Endothelial cell of umbilical vein (primary cell): ENCODE measurements at regions not wholly inside any gene's neighbourhood (a gene's known extent, or its start where the extent isn't known, plus 50 kb on each side); places are given as distances from the start of the nearest gene placed in this dataset.

ENCODE experiments used
- BruUV-seq: library from RNA; stranded (reverse); fragments of 400-500 nt; replicated peaks from 2 replicates; lab custom pipeline; 2021; lab: Mats Ljungman, UMichigan
- CTCF ChIA-PET: fragments of 300-600, 350-600 bp; sonication (Branson Sonifier 250); formaldehyde crosslinking; loops from one replicate; lab custom pipeline; 2021; ENCODE audit warnings: antibody characterized with exemption, inconsistent platforms; lab: Charles Lee
- POLR2A ChIA-PET: fragments of 300-600, 350-600 bp; sonication (Branson Sonifier 250); formaldehyde crosslinking; loops from one replicate; lab custom pipeline; 2021; ENCODE audit warnings: antibody characterized with exemption, inconsistent platforms; lab: Charles Lee
- DNase-seq: peaks from one replicate; pipeline ENCODE4 v3.0.0-alpha.2; 2011; ENCODE audit warnings: low read depth, low spot score
- FAIRE-seq: peaks from 2 replicates; lab custom pipeline; 2011; peaks lifted over from hg19 to GRCh38; lab: Jason Lieb, UNC
- H2AFZ ChIP-seq: 2 replicates; pipeline ENCODE4 v1.6.0; 2012; ENCODE audit warnings: low read depth, low read length, control low read depth, inconsistent platforms
- H3K27ac ChIP-seq: 2 replicates; pipeline ENCODE4 v1.5.1; 2011; ENCODE audit warnings: low read depth, mild to moderate bottlenecking, control low read depth, low read length, moderate library complexity; ENCODE audit not compliant: insufficient read depth
- H3K27me3 ChIP-seq, 2 experiments: 2 replicates each; pipeline versions ENCODE4 v1.6.0 to v1.6.1; 2011; ENCODE audit warnings: low read length in 2 of 2, mixed read lengths in 1 of 2; ENCODE audit not compliant: control insufficient read depth in 2 of 2, insufficient read depth in 2 of 2
- H3K36me3 ChIP-seq, 2 experiments: 2 replicates in 1 of 2; 3 replicates in 1 of 2; pipeline ENCODE4 v1.5.1; 2011; ENCODE audit warnings: low read length in 2 of 2, mild to moderate bottlenecking in 1 of 2, moderate library complexity in 1 of 2; ENCODE audit not compliant: control insufficient read depth in 2 of 2, insufficient read depth in 2 of 2; ENCODE audit errors: extremely low read depth in 1 of 2
- H3K4me1 ChIP-seq: 3 replicates; pipeline ENCODE4 v1.5.1; 2011; ENCODE audit warnings: mild to moderate bottlenecking, low read length; ENCODE audit not compliant: control insufficient read depth, insufficient read depth; ENCODE audit errors: extremely low read depth
- H3K4me2 ChIP-seq: 2 replicates; pipeline ENCODE4 v1.6.1; 2011; ENCODE audit warnings: low read length, control low read depth, mixed read lengths; ENCODE audit not compliant: insufficient read depth
- H3K4me3 ChIP-seq, 3 experiments: fragments of 200-600 bp in 1 of 3; sonication (generic), shearing (Covaris generic) in 1 of 3; replicated peaks in 1 of 3; 2 replicates each; pipeline ENCODE4 v1.5.1; 2011 to 2016; ENCODE audit warnings: control low read depth in 3 of 3, low read length in 3 of 3, mild to moderate bottlenecking in 2 of 3, inconsistent platforms in 1 of 3, low read depth in 1 of 3, moderate library complexity in 1 of 3; ENCODE audit not compliant: insufficient read depth in 1 of 3
- H3K79me2 ChIP-seq: 2 replicates; pipeline ENCODE4 v1.6.0; 2012; ENCODE audit warnings: low read length, inconsistent platforms; ENCODE audit not compliant: control insufficient read depth, insufficient read depth
- H3K9ac ChIP-seq: replicated peaks from 2 replicates; pipeline ENCODE3; 2011; ENCODE audit warnings: low read length, control low read depth; ENCODE audit not compliant: insufficient read depth; ENCODE audit errors: extremely low read depth
- H3K9me1 ChIP-seq: replicated peaks from 3 replicates; pipeline ENCODE4 v1.6.0; 2011; ENCODE audit warnings: mild to moderate bottlenecking, low read length; ENCODE audit not compliant: control insufficient read depth, insufficient read depth; ENCODE audit errors: extremely low read depth
- H3K9me3 ChIP-seq: replicated peaks from 2 replicates; pipeline ENCODE4 v1.5.1; 2012; ENCODE audit warnings: low read length, inconsistent platforms; ENCODE audit not compliant: control insufficient read depth, insufficient read depth
- H4K20me1 ChIP-seq: replicated peaks from 2 replicates; pipeline ENCODE3; 2011; ENCODE audit warnings: mild to moderate bottlenecking, low read length; ENCODE audit not compliant: control insufficient read depth, insufficient read depth; ENCODE audit errors: extremely low read depth
- CTCF ChIP-seq, 2 donors: IDR thresholded peaks; 1 replicate in 1 of 2; 2 replicates in 1 of 2; pipeline ENCODE4 v1.5.1; 2011; ENCODE audit warnings: low read length in 2 of 2, mild to moderate bottlenecking in 2 of 2, moderate library complexity in 2 of 2, control low read depth in 1 of 2, inconsistent platforms in 1 of 2, low read depth in 1 of 2; ENCODE audit not compliant: insufficient read depth in 1 of 2; ENCODE audit errors: extremely low read depth in 1 of 2
- EZH2 ChIP-seq: IDR thresholded peaks from 2 replicates; pipeline ENCODE4 v1.6.1; 2012; ENCODE audit warnings: borderline replicate concordance, low read depth, mild to moderate bottlenecking, moderate library complexity, low read length, inconsistent platforms; ENCODE audit not compliant: severe bottlenecking
- FOS ChIP-seq: IDR thresholded peaks from 2 replicates; pipeline ENCODE4 v1.6.1; 2011; ENCODE audit warnings: mild to moderate bottlenecking, low read length, moderate library complexity, borderline replicate concordance; ENCODE audit not compliant: insufficient read depth
- GATA2 ChIP-seq: IDR thresholded peaks from 2 replicates; pipeline ENCODE4 v1.7.0; 2011; ENCODE audit warnings: low read depth, mild to moderate bottlenecking, moderate library complexity, mixed read lengths, low read length; ENCODE audit not compliant: insufficient read length, insufficient read depth
- JUN ChIP-seq: IDR thresholded peaks from 2 replicates; pipeline ENCODE4 v1.6.1; 2011; ENCODE audit warnings: borderline replicate concordance, low read depth; ENCODE audit not compliant: insufficient read length, insufficient read depth
- MAX ChIP-seq: IDR thresholded peaks from 2 replicates; pipeline ENCODE4 v1.6.1; 2011; ENCODE audit not compliant: insufficient read depth, insufficient read length
- MYC ChIP-seq: IDR thresholded peaks from one replicate; pipeline ENCODE4 v1.6.1; 2011; ENCODE audit warnings: mild to moderate bottlenecking, low read depth, low read length
- POLR2A ChIP-seq: IDR thresholded peaks from 2 replicates; pipeline ENCODE4 v1.6.1; 2012; ENCODE audit warnings: low read depth, mild to moderate bottlenecking, control low read depth, low read length
- POLR2AphosphoS5 ChIP-seq: IDR thresholded peaks from 2 replicates; pipeline ENCODE4 v1.6.1; 2012; ENCODE audit warnings: low read depth, mild to moderate bottlenecking, control low read depth, low read length, moderate library complexity; ENCODE audit not compliant: insufficient read depth
- dilution Hi-C: fragments of 300-500 bp; cut with MboI; formaldehyde crosslinking; loops from one replicate; pipeline ENCODE4 v1.15.0; 2019; ENCODE audit warnings: low sequenced_read_pairs; ENCODE audit not compliant: extremely low pct_ligation_motif_present
- intact Hi-C: fragments of 100-400 bp; cut with micrococcal nuclease; formaldehyde crosslinking; loops from one replicate; pipeline ENCODE4 v1.10.0; 2022

GRCh38 chr4:124428648-124429047, 283.9 kb downstream of the ANKRD50 start:
- FAIRE-seq = no peak
- TF ChIP-seq CTCF (IDR thresholded peaks at IDR 0.05; ENCODE audit: extremely low read depth in 1 of 2, insufficient read depth in 1 of 2, low read depth in 1 of 2, low read length in 2 of 2) = no peak
- no peak for TF ChIP-seq POLR2A
- TF ChIP-seq GATA2 = no peak
- TF ChIP-seq JUN = no peak
- no peak for TF ChIP-seq EZH2
- TF ChIP-seq FOS = no peak
- no peak for TF ChIP-seq MAX
- TF ChIP-seq POLR2AphosphoS5 = no peak
- no peak for TF ChIP-seq MYC
- peaks cover 69% of the 10 kb centered on the region for H3K4me1 ChIP-seq
- no peak for DNase-seq
- H3K9ac ChIP-seq = peak overlapping the region; percentile 62
- no peaks in the 10 kb centered on the region for H4K20me1 ChIP-seq
- no peak overlapping the region for H2AFZ ChIP-seq
- no peaks in the 10 kb centered on the region for H3K9me3 ChIP-seq
- intact Hi-C loops = loop anchor here (1.0 to 2.0 kb wide), 6 partner anchors 94 to 770 kb away; no protein-coding TSS in a partner anchor
- peak overlapping the region; percentile 60 for H3K4me2 ChIP-seq
- ChIA-PET CTCF (interaction anchor here (0.8 to 4.3 kb wide), 4 partner anchors 50 to 211 kb away, joined by 3 to 21 read pairs (median 5); no protein-coding TSS in a partner anchor), POLR2A (interaction anchor here (1.0 kb wide), 1 partner anchor 95 kb away, joined by 3 read pairs; no protein-coding TSS in a partner anchor)
- no peaks in the 10 kb centered on the region for H3K9me1 ChIP-seq
- peak overlapping the region; percentile 100 for H3K27ac ChIP-seq
- no peaks in the 10 kb centered on the region for H3K27me3 ChIP-seq
- no peaks in the 10 kb centered on the region for H3K36me3 ChIP-seq
- dilution Hi-C loops = no loop called here
- H3K79me2 ChIP-seq = peaks cover 8% of the 10 kb centered on the region
- no TSS peak for BruUV-seq
- H3K4me3 ChIP-seq = no peak overlapping the region
